ENCODE measurements at regions not wholly inside any gene's neighbourhood (a gene's known extent, or its start where the extent isn't known, plus 50 kb on each side); places are given as distances from the start of the nearest gene placed in this dataset.

- TF ChIP-seq ZBTB33 (IDR thresholded peaks at IDR 0.05; ENCODE audit: extremely low read depth, insufficient replicate concordance, low read length) = no peak
- TF ChIP-seq REST (IDR thresholded peaks at IDR 0.05; ENCODE audit: low read depth) = no peak
- TF ChIP-seq EZH2 (IDR thresholded peaks at IDR 0.05) = no peak
- no peak for TF ChIP-seq FOSL1 (IDR thresholded peaks at IDR 0.05; ENCODE audit: low read depth)
- TF ChIP-seq POLR2AphosphoS5 (IDR thresholded peaks at IDR 0.05; ENCODE audit: low read depth, low read length) = no peak
- no peak for TF ChIP-seq SP1 (IDR thresholded peaks at IDR 0.05; ENCODE audit: low read depth)
These were observed 525.2 kb upstream of the PBX1 start (continued) for GRCh38 chr1:164033782-164034181.

GRCh38 chr1:164040754-164041153, 518.2 kb upstream of the PBX1 start:
- no peaks in the 10 kb centered on the region for H3K9me3 ChIP-seq (ENCODE audit: control insufficient read depth in 1 of 2, insufficient read depth in 1 of 2, low read depth in 1 of 2, low read length in 2 of 2)
- ATAC-seq = no peak
- H2AFZ ChIP-seq (ENCODE audit: low read depth, low read length, poor library complexity, severe bottlenecking) = no peak overlapping the region
- CTCF ChIA-PET = no interaction called here
- no peaks in the 10 kb centered on the region for H4K20me1 ChIP-seq (ENCODE audit: insufficient read depth)
- H3K9ac ChIP-seq (ENCODE audit: low read length) = no peak overlapping the region
- no peaks in the 10 kb centered on the region for H3K9me2 ChIP-seq (ENCODE audit: insufficient read depth)
- no peaks in the 10 kb centered on the region for H3K27me3 ChIP-seq (ENCODE audit: insufficient read depth, low read length)
- no peak overlapping the region for H3K27ac ChIP-seq (ENCODE audit: low read depth, low read length)
- RAD21 ChIA-PET (ENCODE audit: low non-redundant PET in 1 of 2, low total read pairs in 2 of 2, uncharacterized antibody in 2 of 2, unreplicated experiment in 2 of 2) = no interaction called here
- intact Hi-C loops (cut with micrococcal nuclease) = no loop called here
- POLR2A ChIA-PET = no interaction called here
- no peak for DNase-seq (ENCODE audit: low read depth, low spot score)
- no peak overlapping the region for H3K4me2 ChIP-seq (ENCODE audit: low read length)
- TF ChIP-seq CEBPB (IDR thresholded peaks at IDR 0.05; ENCODE audit: low read depth) = no peak
- TF ChIP-seq REST (IDR thresholded peaks at IDR 0.05; ENCODE audit: low read depth) = no peak
- no peak for TF ChIP-seq ZNF274 (IDR thresholded peaks at IDR 0.05; ENCODE audit: low read depth, low read length)
- TF ChIP-seq ZBTB33 (IDR thresholded peaks at IDR 0.05; ENCODE audit: extremely low read depth, insufficient replicate concordance, low read length) = no peak
- TF ChIP-seq ATF3 (IDR thresholded peaks at IDR 0.05) = no peak
- no peak for TF ChIP-seq POLR2A (IDR thresholded peaks at IDR 0.05; ENCODE audit: borderline replicate concordance, extremely low read depth, insufficient read depth, insufficient read length)
- TF ChIP-seq ELF1 (IDR thresholded peaks at IDR 0.05; ENCODE audit: borderline replicate concordance, low read depth) = no peak
- no peaks in the 10 kb centered on the region for H3K36me3 ChIP-seq (ENCODE audit: control insufficient read depth in 1 of 2, insufficient read depth in 2 of 2, low read length in 2 of 2)
- BruUV-seq (replicated peaks) = no TSS peak
- no peaks in the 10 kb centered on the region for H3K4me1 ChIP-seq (ENCODE audit: control insufficient read depth in 1 of 2, insufficient read depth in 2 of 2, low read length in 2 of 2)
- H3K79me2 ChIP-seq (ENCODE audit: insufficient read depth, low read length) = no peaks in the 10 kb centered on the region
- H3K4me3 ChIP-seq (replicated peaks in 1 of 2; ENCODE audit: low read depth in 1 of 2, low read length in 2 of 2) = no peak overlapping the region

Data from HCT116 (cell line).